ENCODE measurements at regions not wholly inside any gene's neighbourhood (a gene's known extent, or its start where the extent isn't known, plus 50 kb on each side); places are given as distances from the start of the nearest gene placed in this dataset.

DNA sequence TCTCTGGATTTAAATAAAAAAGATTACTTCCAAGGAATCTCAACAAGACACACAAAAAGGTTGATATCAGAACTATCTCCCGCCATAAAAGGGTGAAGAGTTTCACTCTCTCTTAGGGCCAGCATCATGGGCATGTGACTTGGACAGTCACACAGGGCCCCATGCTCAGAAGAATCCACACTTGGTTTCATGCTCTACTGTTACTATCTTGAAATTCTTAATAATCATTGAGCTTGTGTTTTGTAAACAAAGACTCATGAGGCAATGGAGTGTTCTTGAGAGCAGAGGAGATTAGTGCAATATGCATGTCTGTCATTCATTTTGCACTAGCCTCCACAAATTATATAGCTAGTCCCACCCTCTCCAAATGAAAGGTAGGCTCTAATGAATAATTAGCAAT is 58.4 kb downstream of the HMHB1 start:
- DNase-seq = no peak

DNA sequence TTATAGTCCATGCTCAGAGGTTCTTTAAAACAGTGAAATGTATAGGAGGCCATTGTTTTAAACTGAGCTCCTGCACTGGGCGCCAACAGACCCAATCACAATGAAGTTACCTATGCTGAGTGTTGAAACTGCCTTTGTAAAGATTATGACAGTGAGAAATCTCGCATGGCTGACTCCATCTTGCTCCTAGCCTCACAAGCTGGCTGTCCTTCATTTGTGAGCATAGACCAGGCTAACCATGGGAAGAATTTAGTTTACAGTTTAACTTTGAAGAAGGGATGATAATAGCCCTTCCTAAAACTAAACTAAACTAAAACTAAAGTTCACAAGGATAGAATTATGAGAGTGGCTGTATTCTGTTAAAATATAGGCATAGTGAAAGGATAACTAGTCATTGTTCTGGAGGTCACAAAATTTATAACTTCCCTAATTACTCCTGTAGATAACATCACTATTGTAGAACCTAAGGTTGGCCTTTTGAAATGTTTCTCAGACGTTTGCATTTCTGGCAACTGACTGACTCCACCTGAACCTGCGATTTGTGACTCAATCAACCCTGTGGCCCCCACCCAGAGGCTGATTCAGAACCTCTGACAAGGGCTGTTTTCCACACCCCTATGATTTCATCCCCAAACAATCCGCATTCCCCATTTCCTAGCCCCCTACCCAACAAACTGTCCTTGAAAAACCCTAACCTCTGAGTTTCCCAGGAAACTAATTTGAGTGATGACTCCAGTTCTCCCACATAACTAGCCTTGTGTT is 59.1 kb downstream of the HMHB1 start:
- no peak for DNase-seq

DNA sequence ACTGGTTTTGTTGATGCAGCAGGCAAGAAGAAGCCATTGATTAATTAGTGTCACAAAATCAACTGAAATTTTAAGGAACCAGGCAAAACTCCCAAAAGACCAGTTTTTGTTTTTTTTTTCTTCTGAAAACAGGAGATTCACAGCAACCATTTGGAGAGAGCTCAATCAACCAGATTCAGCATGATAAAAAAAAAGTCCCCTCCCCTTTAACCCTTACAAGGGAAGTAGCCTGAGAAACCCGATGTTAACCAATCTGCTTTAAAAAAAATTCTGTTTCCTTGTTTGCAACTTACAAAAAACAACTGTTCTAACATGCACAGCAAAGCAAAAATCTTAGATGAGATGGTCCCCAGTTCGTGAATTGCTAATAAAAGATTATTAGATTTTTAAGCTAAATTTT is 59.7 kb downstream of the HMHB1 start:
- no peak for DNase-seq

DNA sequence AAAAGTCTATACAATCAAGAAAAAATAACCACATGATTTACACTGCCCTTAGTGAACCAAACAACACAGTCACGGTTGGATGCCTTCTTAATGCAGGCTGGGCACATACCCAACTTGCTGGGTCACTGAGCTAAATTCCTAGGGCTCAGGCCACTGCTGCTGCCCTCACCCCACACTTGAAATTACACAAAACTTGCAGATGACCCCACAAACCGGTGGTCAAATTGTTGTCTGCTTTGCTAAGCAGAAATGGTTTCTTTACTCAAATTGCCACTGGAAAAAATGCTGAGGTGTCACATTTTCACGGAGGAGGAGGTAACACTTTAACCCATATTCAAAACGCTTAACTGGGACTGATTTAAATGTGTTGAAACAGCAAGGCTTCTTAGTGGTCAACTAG is 62.4 kb downstream of the HMHB1 start:
- DNase-seq = peak; percentile 35

DNA sequence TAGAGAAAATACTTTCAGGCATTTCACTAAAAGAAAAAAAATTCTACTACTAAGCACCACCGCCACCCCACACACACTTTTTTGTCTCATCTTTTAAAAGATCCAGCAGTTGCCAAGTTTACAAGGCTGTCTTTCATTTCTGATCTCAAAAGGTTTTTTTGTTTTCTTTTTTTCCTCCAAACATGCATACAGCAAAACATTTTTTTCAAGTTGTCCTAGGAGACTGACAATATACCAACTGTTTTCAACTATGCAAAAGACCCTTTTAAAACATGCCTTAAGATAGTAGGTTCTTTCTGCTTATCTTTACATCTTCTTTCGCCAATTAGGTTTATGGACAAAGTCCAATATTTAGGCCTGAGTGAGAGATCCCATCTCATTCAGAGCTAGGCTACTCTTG is 65.2 kb downstream of the HMHB1 start:
- DNase-seq = no peak

DNA sequence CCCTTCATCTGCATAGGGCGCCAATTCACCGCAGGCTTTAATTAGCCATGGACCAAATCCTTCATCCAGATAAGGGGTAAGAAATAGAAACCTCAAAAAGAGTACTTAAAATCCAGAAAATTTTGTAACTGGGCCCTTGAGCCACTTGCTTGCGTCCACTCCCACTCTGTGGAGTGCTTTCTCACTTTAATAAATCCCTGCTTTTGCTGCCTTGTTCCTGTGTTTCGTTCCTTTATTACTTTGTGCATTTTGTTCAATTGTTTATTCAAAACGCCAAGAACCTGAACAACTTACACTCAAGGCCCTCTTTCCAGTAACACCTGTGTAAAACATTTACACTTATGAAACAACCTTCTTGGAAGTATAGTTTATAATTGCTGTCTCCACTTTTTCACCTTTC is 66.5 kb downstream of the HMHB1 start:
- no peak for DNase-seq

DNA sequence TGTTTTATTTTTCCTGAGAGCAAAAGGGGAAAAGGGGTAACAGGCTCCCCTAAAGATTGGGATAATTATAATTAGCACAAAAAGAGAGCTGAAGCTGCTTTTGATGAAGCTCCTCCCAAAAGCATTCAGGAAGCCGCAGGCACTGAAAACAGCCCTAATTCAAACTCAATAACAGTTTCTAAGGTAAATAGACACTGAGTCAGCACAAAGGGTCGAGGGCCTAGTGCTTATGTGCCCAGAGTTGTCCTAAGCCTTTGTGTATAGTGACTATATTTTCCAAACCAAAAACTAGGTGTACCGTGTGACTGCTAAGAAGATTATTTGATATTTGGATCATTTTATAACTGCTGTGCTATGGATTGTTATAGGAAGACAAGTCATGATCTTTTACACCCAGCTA is 67.7 kb downstream of the HMHB1 start:
- DNase-seq = no peak

- DNase-seq = no peak
Observed at GRCh38 chr5:143880178-143880577, 68.2 kb downstream of the HMHB1 start.

GRCh38 chr5:143882520-143882919 is 70.6 kb downstream of the HMHB1 start:
- DNase-seq = no peak

DNA sequence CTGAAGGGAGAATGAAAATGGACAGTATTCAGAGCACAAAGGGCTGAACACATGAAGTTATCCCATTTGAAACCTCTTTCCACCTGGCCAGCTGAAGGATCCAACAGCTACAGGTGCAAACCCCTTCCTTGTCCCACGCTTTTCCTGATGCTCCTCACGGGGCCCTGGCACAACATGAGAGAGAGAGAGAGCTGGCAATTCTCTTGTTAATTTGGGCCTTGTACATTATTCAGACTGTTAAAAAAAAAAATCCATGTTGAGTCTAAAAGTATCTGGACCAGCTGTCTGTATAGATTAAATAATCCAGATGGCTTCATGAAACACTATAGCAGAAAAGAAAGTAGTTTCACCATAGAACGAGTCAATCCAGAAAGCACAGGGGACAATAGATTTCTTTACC is 74.1 kb downstream of the HMHB1 start:
- peak; percentile 31 for DNase-seq

GRCh38 chr5:143886651-143887638 is 75.0 kb downstream of the HMHB1 start:
- peak; percentile 69 for DNase-seq

DNA sequence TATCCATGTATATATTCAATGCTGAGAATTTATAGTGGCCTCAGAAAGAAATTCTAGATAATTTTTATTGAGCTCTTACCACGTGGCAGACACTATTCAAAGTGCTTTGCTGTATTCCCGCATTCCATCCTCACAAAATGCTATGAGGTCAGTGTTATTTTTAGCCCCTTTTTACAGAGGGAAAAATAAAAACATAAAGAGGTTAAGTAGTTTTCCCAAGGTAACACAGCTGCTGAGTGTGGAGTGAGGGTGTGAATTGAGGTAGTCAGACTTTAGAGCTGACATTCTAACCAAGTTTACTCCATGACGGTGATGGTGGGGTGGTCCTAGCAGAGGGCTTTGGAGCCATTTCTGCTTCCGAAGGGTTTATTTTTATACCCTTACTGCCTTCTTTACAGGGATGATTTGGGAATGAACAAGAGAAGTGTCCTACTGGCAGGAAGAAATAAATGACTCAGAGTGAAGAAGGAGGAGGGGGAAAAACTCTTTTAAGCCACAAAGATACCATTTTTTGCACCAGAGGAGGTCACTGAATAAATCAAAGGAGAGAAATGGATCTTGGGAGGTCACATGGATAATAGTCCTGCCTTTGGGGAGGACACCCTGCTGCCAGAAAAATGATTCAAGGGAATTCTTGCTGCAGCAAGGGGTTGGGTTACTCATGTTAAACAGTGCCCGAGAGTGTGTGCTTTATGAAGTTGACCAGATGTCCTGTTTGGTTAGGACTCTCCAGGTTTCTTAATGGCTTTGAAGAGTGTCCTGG is 76.1 kb downstream of the HMHB1 start:
- DNase-seq = no peak

GRCh38 chr5:143888912-143889311 is 77.0 kb downstream of the HMHB1 start:
- no peak for DNase-seq

DNA sequence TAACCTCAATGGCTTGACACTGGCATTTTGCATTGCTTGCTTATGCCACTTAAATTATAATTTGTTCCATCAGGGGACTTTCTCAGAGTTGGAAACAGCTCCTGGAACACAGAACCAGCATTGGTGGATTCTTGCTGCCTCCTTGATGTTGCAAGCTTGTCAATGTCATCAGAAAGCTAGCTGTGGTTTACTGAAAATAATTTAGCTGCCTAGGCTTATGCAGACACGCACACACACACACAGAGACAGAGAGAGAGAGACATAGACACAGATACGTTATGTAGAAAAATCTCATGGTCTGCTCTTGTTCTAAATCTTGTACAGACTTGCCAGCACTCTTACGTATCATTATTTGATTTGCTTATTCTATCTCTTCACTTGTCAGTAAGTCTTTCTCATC is 78.0 kb downstream of the HMHB1 start:
- no peak for DNase-seq

DNA sequence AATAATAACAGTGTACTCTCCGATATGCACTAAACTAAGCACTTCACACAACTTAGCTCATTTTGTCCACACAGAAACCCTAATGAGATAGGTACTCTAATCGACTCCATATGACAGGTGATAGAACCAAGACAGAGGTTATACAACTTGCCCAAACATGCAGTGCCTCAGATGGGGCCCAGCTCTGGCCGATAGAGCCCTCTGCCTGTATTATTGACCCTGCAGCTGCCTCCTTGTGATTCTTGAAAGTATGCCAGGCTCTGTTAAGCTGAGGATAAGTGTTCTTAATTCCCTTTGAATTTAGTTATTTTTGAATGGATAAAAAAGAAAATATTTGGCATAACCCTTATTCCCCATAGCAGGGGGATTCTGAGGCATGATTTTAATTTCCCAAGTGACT is 78.5 kb downstream of the HMHB1 start:
- DNase-seq = peak; percentile 44

- no peak for DNase-seq
Observed at GRCh38 chr5:143892271-143892670, 80.3 kb downstream of the HMHB1 start.

DNA sequence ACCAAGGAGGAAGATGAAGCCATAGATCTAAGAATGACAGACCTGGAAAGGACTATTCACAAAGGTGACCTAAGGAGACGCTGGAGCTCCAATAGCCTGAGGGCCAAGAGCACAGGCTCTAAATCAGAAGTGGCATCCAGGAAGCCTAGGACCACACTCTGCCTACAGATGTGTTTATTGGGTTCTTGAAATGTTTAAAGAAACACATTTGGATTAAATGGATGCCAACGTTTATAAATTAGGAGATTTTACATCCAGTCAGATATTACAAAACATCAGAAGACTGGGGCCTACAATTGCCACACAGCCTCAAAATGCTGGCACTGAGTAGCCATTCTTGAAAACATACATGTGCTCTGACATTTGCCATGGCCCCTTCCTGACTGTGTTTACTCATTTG is 80.9 kb downstream of the HMHB1 start:
- DNase-seq = no peak

DNA sequence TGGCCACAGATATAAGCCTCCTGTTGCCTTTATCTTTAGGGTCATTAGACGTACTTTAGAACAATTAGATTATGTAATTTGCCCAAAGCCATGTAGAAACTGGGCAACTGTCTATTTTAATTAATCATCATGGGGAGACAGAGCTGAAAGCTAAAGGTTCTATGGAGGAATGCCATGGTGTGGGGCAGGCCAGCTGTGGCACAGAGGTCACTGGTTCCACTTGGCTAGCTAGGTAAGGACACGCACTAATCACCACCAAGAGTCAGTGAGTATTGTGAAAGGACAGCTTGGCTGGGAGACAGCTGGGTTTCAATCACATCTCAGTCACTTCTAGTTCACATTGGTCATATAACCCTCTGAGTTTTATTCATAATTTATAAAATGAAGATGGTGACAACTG is 81.7 kb downstream of the HMHB1 start:
- no peak for DNase-seq

DNA sequence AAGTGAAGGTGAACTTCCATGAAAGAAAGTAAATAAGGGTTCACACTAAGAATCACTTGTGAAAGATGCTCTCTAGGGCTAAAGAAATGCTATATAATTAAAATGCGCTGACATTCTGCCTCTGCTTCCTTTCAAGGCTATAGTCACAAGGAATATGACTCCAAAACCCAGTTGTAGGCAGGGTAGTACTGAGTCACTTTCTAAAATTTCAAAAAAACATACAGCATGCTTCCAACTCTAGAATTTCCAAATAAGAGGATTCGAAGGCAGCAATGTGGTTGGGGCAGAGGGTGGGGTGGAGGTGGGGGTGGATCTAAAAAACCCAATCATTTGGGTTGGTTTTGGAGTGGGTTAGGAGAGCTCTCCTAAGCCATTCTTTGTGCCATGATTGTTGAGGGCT is 84.6 kb downstream of the HMHB1 start:
- DNase-seq = no peak

- DNase-seq = no peak
Observed at GRCh38 chr5:143896966-143897365, 85.0 kb downstream of the HMHB1 start.

GRCh38 chr5:143898381-143898780 is 86.4 kb downstream of the HMHB1 start:
- no peak for DNase-seq

DNA sequence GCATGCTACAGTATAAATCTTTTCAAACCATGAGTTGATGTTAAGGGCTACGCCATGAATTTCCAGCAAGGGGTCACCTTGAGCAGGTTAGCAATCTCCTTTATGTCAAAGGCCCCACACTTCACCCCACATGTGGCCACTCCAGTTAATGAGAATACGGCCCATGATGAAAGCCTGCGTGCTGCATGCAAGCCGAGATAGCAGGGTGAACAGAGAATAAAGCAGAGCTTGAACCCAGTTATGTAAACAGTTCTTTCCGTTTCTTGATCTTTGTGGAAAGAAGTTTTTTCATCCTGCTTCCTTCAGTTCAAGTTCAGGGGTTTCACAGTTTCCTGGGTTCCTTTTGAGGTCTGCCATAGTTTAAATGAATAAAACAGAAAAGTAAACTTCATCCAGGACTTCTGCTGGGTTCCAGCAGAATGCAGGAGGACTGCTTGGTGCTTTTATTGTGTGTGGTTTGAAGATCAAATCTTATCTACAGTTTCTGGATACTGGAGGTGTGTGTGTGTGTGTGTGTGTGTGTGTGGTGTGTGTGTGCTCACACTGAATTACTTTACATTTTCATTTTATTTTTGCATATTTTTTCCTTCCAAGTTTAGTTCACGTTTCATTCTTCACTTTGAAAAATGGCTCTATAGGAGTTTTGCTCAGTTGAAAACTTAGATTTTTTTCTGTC is 87.1 kb downstream of the HMHB1 start:
- DNase-seq = no peak

- no peak for DNase-seq
Observed at GRCh38 chr5:143908959-143909358, 97.0 kb downstream of the HMHB1 start.
